H1 (cell line): ENCODE measurements at regions not wholly inside any gene's neighbourhood (a gene's known extent, or its start where the extent isn't known, plus 50 kb on each side); places are given as distances from the start of the nearest gene placed in this dataset.

Experiments
- CTCF ChIA-PET: fragments of 300-600 bp; sonication (Branson Sonifier 250); formaldehyde crosslinking; loops from one replicate; lab custom pipeline; 2021; ENCODE audit not compliant: partially characterized antibody; lab: Charles Lee
- POLR2A ChIA-PET: fragments of 300-600 bp; sonication (Branson Sonifier 250); formaldehyde crosslinking; loops from one replicate; lab custom pipeline; 2021; ENCODE audit warnings: inconsistent platforms; ENCODE audit not compliant: partially characterized antibody; lab: Charles Lee
- DNase-seq, 2 experiments: peaks; one replicate each; pipeline versions ENCODE4 v3.0.0 to v3.0.0-alpha.2; 2010 to 2022; ENCODE audit warnings: low spot score in 2 of 2, low read depth in 1 of 2, mixed read lengths in 1 of 2
- FAIRE-seq: peaks from 2 replicates; lab custom pipeline; 2011; peaks lifted over from hg19 to GRCh38; lab: Jason Lieb, UNC
- H2AFZ ChIP-seq: 2 replicates; pipeline ENCODE4 v1.8.1; 2012; ENCODE audit warnings: low read length, inconsistent platforms
- H2AK5ac ChIP-seq: 2 replicates; pipeline ENCODE4 v1.6.1; 2013; ENCODE audit warnings: low read depth, low read length
- H2BK120ac ChIP-seq: replicated peaks from 2 replicates; pipeline ENCODE3; 2013; ENCODE audit warnings: low read depth, low read length, inconsistent platforms
- H2BK12ac ChIP-seq: 2 replicates; pipeline ENCODE4 v1.6.1; 2013; ENCODE audit warnings: low read depth, low read length
- H2BK15ac ChIP-seq: 2 replicates; pipeline ENCODE4 v1.6.1; 2013; ENCODE audit warnings: low read length
- H2BK20ac ChIP-seq: 2 replicates; pipeline ENCODE4 v1.6.1; 2013; ENCODE audit warnings: low read length
- H2BK5ac ChIP-seq: 2 replicates; pipeline ENCODE4 v1.6.1; 2013; ENCODE audit warnings: low read depth, low read length
- H3K14ac ChIP-seq: 2 replicates; pipeline ENCODE4 v1.6.1; 2013; ENCODE audit warnings: inconsistent platforms; ENCODE audit not compliant: insufficient read length
- H3K18ac ChIP-seq: 2 replicates; pipeline ENCODE4 v1.6.1; 2013; ENCODE audit warnings: low read length; ENCODE audit errors: extremely low read depth
- H3K23ac ChIP-seq: 2 replicates; pipeline ENCODE4 v1.6.1; 2013; ENCODE audit warnings: inconsistent platforms; ENCODE audit not compliant: insufficient read length
- H3K23me2 ChIP-seq: 2 replicates; pipeline ENCODE4 v1.6.1; 2013; ENCODE audit warnings: low read depth, low read length
- H3K27ac ChIP-seq: 2 replicates; pipeline ENCODE4 v1.6.1; 2011; ENCODE audit warnings: low read depth, low read length, inconsistent platforms
- H3K27me3 ChIP-seq, 4 experiments: replicated peaks in 1 of 4; 1 replicate in 1 of 4; 2 replicates in 3 of 4; pipeline versions ENCODE4 v1.6.1 to v1.8.1; 2011 to 2013; ENCODE audit warnings: low read length in 3 of 4, mild to moderate bottlenecking in 3 of 4, inconsistent platforms in 2 of 4, mixed read lengths in 2 of 4, moderate library complexity in 1 of 4; ENCODE audit not compliant: control insufficient read depth in 3 of 4, insufficient read depth in 3 of 4; ENCODE audit errors: extremely low read depth in 1 of 4
- H3K36me3 ChIP-seq, 4 experiments: 2 replicates each; pipeline versions ENCODE4 v1.6.1 to v1.8.1; 2011 to 2013; ENCODE audit warnings: mild to moderate bottlenecking in 4 of 4, low read length in 3 of 4, moderate library complexity in 2 of 4, control low read depth in 1 of 4, inconsistent platforms in 1 of 4; ENCODE audit not compliant: insufficient read depth in 4 of 4, control insufficient read depth in 2 of 4
- H3K4ac ChIP-seq: replicated peaks from 2 replicates; pipeline ENCODE3; 2013; ENCODE audit warnings: low read length, low read depth, mixed read lengths, inconsistent platforms; ENCODE audit not compliant: insufficient read length
- H3K4me1 ChIP-seq, 4 experiments: replicated peaks in 1 of 4; 1 replicate in 1 of 4; 2 replicates in 3 of 4; pipeline versions ENCODE4 v1.6.1 to v1.8.1; 2011 to 2013; ENCODE audit warnings: low read length in 3 of 4, inconsistent platforms in 2 of 4, mixed read lengths in 1 of 4; ENCODE audit not compliant: insufficient read depth in 4 of 4, control insufficient read depth in 3 of 4
- H3K4me2 ChIP-seq, 2 experiments: 2 replicates each; pipeline versions ENCODE4 v1.6.1 to v1.8.1; 2011 to 2013; ENCODE audit warnings: low read depth in 2 of 2, low read length in 2 of 2, control low read depth in 1 of 2, inconsistent platforms in 1 of 2, mild to moderate bottlenecking in 1 of 2; ENCODE audit not compliant: insufficient read depth in 1 of 2
- H3K4me3 ChIP-seq, 4 experiments: fragments of 200-600, 300-600 bp in 1 of 4; sonication (generic), shearing (Covaris generic), sonication (Bioruptor Twin) in 1 of 4; 2 replicates each; pipeline versions ENCODE4 v1.5.1 to v1.8.1; 2011 to 2016; ENCODE audit warnings: low read length in 4 of 4, low read depth in 3 of 4, control low read depth in 2 of 4, inconsistent platforms in 2 of 4, mild to moderate bottlenecking in 2 of 4, mixed read lengths in 1 of 4, moderate library complexity in 1 of 4; ENCODE audit not compliant: insufficient read depth in 2 of 4; ENCODE audit errors: extremely low read depth in 1 of 4
- H3K56ac ChIP-seq: replicated peaks from 2 replicates; pipeline ENCODE3; 2013; ENCODE audit warnings: low read depth, mild to moderate bottlenecking, mixed read lengths, low read length, inconsistent platforms; ENCODE audit not compliant: insufficient read length
- H3K79me1 ChIP-seq: 2 replicates; pipeline ENCODE4 v1.6.1; 2013; ENCODE audit warnings: low read depth, low read length, control low read depth
- H3K79me2 ChIP-seq, 2 experiments: 2 replicates each; pipeline versions ENCODE4 v1.6.1 to v1.8.1; 2012 to 2013; ENCODE audit warnings: low read length in 2 of 2, mild to moderate bottlenecking in 2 of 2, inconsistent platforms in 1 of 2; ENCODE audit not compliant: insufficient read depth in 2 of 2, control insufficient read depth in 1 of 2
- H3K9ac ChIP-seq, 4 experiments: replicated peaks in 1 of 4; 1 replicate in 1 of 4; 2 replicates in 3 of 4; pipeline versions ENCODE4 v1.6.1 to v1.8.1; 2011 to 2013; ENCODE audit warnings: low read depth in 3 of 4, low read length in 3 of 4, control low read depth in 2 of 4, mild to moderate bottlenecking in 2 of 4, moderate library complexity in 2 of 4, inconsistent platforms in 1 of 4; ENCODE audit errors: extremely low read depth in 1 of 4
- H3K9me3 ChIP-seq, 2 experiments: 2 replicates each; pipeline versions ENCODE4 v1.6.1 to v1.8.1; 2012 to 2013; ENCODE audit warnings: mild to moderate bottlenecking in 2 of 2, moderate library complexity in 2 of 2, control low read depth in 1 of 2, inconsistent platforms in 1 of 2, low read depth in 1 of 2, low read length in 1 of 2, mixed read lengths in 1 of 2; ENCODE audit not compliant: insufficient read depth in 2 of 2
- H4K20me1 ChIP-seq, 2 experiments: replicated peaks in 1 of 2; 2 replicates each; pipeline versions ENCODE3 to v1.8.1; 2011 to 2013; ENCODE audit warnings: inconsistent platforms in 2 of 2, low read length in 2 of 2, mild to moderate bottlenecking in 1 of 2; ENCODE audit not compliant: insufficient read depth in 2 of 2, control insufficient read depth in 1 of 2
- H4K5ac ChIP-seq: 2 replicates; pipeline ENCODE4 v1.6.1; 2013; ENCODE audit warnings: low read length, low read depth, mixed read lengths, inconsistent platforms; ENCODE audit not compliant: insufficient read length
- H4K8ac ChIP-seq: 2 replicates; pipeline ENCODE4 v1.8.0; 2013; ENCODE audit warnings: mild to moderate bottlenecking, moderate library complexity, low read length, inconsistent platforms; ENCODE audit not compliant: insufficient read depth; ENCODE audit errors: extremely low read depth
- H4K91ac ChIP-seq: replicated peaks from 2 replicates; pipeline ENCODE3; 2013; ENCODE audit warnings: low read length, mixed read lengths, inconsistent platforms; ENCODE audit not compliant: insufficient read length
- KDM4A ChIP-seq: IDR thresholded peaks from one replicate; pipeline ENCODE4 v1.7.1; 2012; ENCODE audit warnings: low read depth, mild to moderate bottlenecking, moderate library complexity, low read length, inconsistent platforms; ENCODE audit not compliant: severe bottlenecking
- NANOG ChIP-seq: IDR thresholded peaks from 2 replicates; pipeline ENCODE4 v1.6.1; 2011; ENCODE audit warnings: low read length, low read depth, mild to moderate bottlenecking, inconsistent platforms; ENCODE audit not compliant: insufficient read depth, poor library complexity, severe bottlenecking
- PHF8 ChIP-seq: fragments of 200-600 bp; sonication (generic); conservative IDR thresholded peaks from 2 replicates; pipeline ENCODE4 v1.7.1; 2012; ENCODE audit warnings: low read depth, mild to moderate bottlenecking, inconsistent platforms, low read length, moderate library complexity
- TEAD4 ChIP-seq: IDR thresholded peaks from 2 replicates; pipeline ENCODE4 v1.6.1; 2012; ENCODE audit warnings: low read depth, low read length, inconsistent platforms, mixed read lengths
- YY1 ChIP-seq: IDR thresholded peaks from 2 replicates; pipeline ENCODE4 v1.6.1; 2011; ENCODE audit warnings: low read depth, mild to moderate bottlenecking, low read length
- WGBS, 2 experiments: shearing (Covaris generic) in 1 of 2; methylation state at CpG; one replicate each; pipeline versions ENCODE4 v1.1.6 to v1.1.7; 2013 to 2015; ENCODE audit warnings: low lambda C conversion rate in 2 of 2, mixed read lengths in 2 of 2, inconsistent platforms in 1 of 2, low coverage in 1 of 2, missing lambda C conversion rate in 1 of 2; ENCODE audit not compliant: insufficient replicate concordance in 2 of 2, insufficient coverage in 1 of 2, insufficient read length in 1 of 2; ENCODE audit errors: extremely low coverage in 1 of 2, missing lambda C conversion rate in 1 of 2; 5-methylcytosine and 5-hydroxymethylcytosine counted together

- H3K27me3 ChIP-seq = no peaks in the 10 kb centered on the region; a peak in 1 of 7 replicates
- POLR2A ChIA-PET = no interaction called here
- H4K91ac ChIP-seq = no peak overlapping the region
- H3K36me3 ChIP-seq = no peaks in the 10 kb centered on the region
- H3K18ac ChIP-seq = no peak overlapping the region
- H3K79me2 ChIP-seq = no peaks in the 10 kb centered on the region
- H2BK12ac ChIP-seq = no peak overlapping the region
- no peak overlapping the region for H2BK20ac ChIP-seq
- no peak overlapping the region for H3K9ac ChIP-seq
- no peak overlapping the region for H3K27ac ChIP-seq
- no peak overlapping the region for H3K14ac ChIP-seq
- no peak overlapping the region for H3K23ac ChIP-seq
- no peak overlapping the region for H3K56ac ChIP-seq
- H3K23me2 ChIP-seq = no peaks in the 10 kb centered on the region
- no peaks in the 10 kb centered on the region for H3K9me3 ChIP-seq
- 94% methylated on average over 7 of the region's 10 CpGs; no CpG with 5 or more reads in 1 of the 2 experiments for WGBS, 2 experiments
- no peak overlapping the region for H4K8ac ChIP-seq
- H3K79me1 ChIP-seq = no peaks in the 10 kb centered on the region
- H3K4me2 ChIP-seq = no peak overlapping the region
- no peaks in the 10 kb centered on the region; a peak in 1 of 7 replicates for H3K4me1 ChIP-seq
- no peak for TF ChIP-seq YY1
- TF ChIP-seq NANOG = no peak
- no peak for TF ChIP-seq KDM4A
- TF ChIP-seq PHF8 = no peak
- TF ChIP-seq TEAD4 = no peak
- TF ChIP-seq, all 59 proteins: peak for 0
- Histone ChIP-seq H2BK15ac (no peak overlapping the region), H2BK120ac (no peak overlapping the region), H2AK5ac (no peak overlapping the region), H4K5ac (no peak overlapping the region), H4K20me1 (no peaks in the 10 kb centered on the region), H3K4ac (no peak overlapping the region), H3K4me3 (no peak overlapping the region), H2AFZ (no peak overlapping the region), H2BK5ac (no peak overlapping the region)
- DNase-seq (no peak), FAIRE-seq (no peak)
- CTCF ChIA-PET = interaction anchor here (0.8 kb wide), 1 partner anchor 729 kb away, joined by 3 read pairs; no protein-coding TSS in a partner anchor
These were observed 560.6 kb upstream of the ID2 start for GRCh38 chr2:8121022-8121825.
